ENCODE measurements at regions not wholly inside any gene's neighbourhood (a gene's known extent, or its start where the extent isn't known, plus 50 kb on each side); places are given as distances from the start of the nearest gene placed in this dataset.

DNA sequence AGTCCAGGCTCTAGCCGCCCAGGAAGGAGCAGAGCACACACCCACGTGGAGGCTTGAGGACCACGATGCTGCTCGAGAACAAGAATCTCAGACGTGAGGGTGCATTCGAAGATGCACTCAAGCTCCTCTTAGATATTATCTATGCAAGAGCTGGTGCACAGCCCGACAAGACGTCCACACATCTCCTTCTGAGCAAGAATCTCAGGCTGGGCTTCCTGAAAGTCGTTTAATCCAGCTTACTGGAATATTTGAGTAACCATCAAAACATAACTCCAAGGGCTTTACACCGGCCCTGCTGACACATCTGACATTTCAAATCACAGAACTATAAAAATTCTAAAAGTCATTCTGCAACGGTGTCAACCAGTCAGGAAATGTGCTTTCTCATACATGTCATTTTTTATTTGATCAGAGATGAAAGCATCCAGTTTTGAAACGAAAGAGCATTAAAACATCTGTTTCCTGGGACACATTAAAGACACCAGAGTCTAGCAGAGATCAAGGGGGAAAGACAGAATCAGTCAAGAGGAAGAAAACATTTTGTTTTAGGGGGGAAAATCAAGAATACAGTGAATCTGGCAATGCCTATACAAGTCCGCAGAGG is 177.7 kb upstream of the IRS2 start:
- Histone ChIP-seq H4K5ac (ENCODE audit: low read length) (no peak overlapping the region), H3K9ac (ENCODE audit: low read length) (no peak overlapping the region), H3K4ac (ENCODE audit: low read depth, low read length) (no peak overlapping the region), H3K27me3 (ENCODE audit: insufficient read depth, low read length, poor library complexity) (no peaks in the 10 kb centered on the region), H3K56ac (ENCODE audit: low read length) (no peak overlapping the region), H4K8ac (ENCODE audit: low read depth, low read length) (no peak overlapping the region), H2AK5ac (ENCODE audit: low read length) (no peak overlapping the region), H3K79me1 (ENCODE audit: low read length) (no peaks in the 10 kb centered on the region), H3K4me3 (ENCODE audit: low read length) (no peak overlapping the region), H2BK120ac (ENCODE audit: low read depth, low read length) (no peak overlapping the region), H3K18ac (ENCODE audit: low read length) (no peak overlapping the region), H3K23ac (ENCODE audit: low read length) (no peak overlapping the region), H2BK15ac (replicated peaks; ENCODE audit: low read depth) (no peak overlapping the region), H2BK5ac (ENCODE audit: low read length) (no peak overlapping the region), H3K79me2 (ENCODE audit: control insufficient read depth, insufficient read depth, low read length) (no peaks in the 10 kb centered on the region), H3K36me3 (ENCODE audit: control insufficient read depth, insufficient read depth, low read length) (no peaks in the 10 kb centered on the region), H3K27ac (ENCODE audit: low read depth, low read length) (no peak overlapping the region), H3K4me2 (ENCODE audit: low read length) (no peak overlapping the region), H3K4me1 (ENCODE audit: control insufficient read depth, low read depth, low read length) (no peaks in the 10 kb centered on the region)
- no CpG with 5 or more reads among the region's 13 CpGs for WGBS (ENCODE audit: extremely low coverage, insufficient coverage, low lambda C conversion rate)
- DNase-seq: no peak

- no peak overlapping the region for H3K27ac ChIP-seq (ENCODE audit: low read depth, low read length)
- DNase-seq: no peak
- no peak overlapping the region for H2BK15ac ChIP-seq (replicated peaks; ENCODE audit: low read depth)
- H3K23ac ChIP-seq (ENCODE audit: low read length): no peak overlapping the region
- no peak overlapping the region for H4K8ac ChIP-seq (ENCODE audit: low read depth, low read length)
- no peaks in the 10 kb centered on the region for H3K27me3 ChIP-seq (ENCODE audit: insufficient read depth, low read length, poor library complexity)
- no peaks in the 10 kb centered on the region for H3K4me1 ChIP-seq (ENCODE audit: control insufficient read depth, low read depth, low read length)
- no peak overlapping the region for H3K4me3 ChIP-seq (ENCODE audit: low read length)
- no CpG with 5 or more reads among the region's 7 CpGs for WGBS (ENCODE audit: extremely low coverage, insufficient coverage, low lambda C conversion rate)
- no peak overlapping the region for H2BK120ac ChIP-seq (ENCODE audit: low read depth, low read length)
- H3K56ac ChIP-seq (ENCODE audit: low read length): no peak overlapping the region
- no peaks in the 10 kb centered on the region for H3K79me1 ChIP-seq (ENCODE audit: low read length)
- no peak overlapping the region for H2BK5ac ChIP-seq (ENCODE audit: low read length)
- H3K9ac ChIP-seq (ENCODE audit: low read length): no peak overlapping the region
- H3K79me2 ChIP-seq (ENCODE audit: control insufficient read depth, insufficient read depth, low read length): no peaks in the 10 kb centered on the region
- no peak overlapping the region for H3K18ac ChIP-seq (ENCODE audit: low read length)
- H2AK5ac ChIP-seq (ENCODE audit: low read length): no peak overlapping the region
- no peak overlapping the region for H4K5ac ChIP-seq (ENCODE audit: low read length)
- no peak overlapping the region for H3K4me2 ChIP-seq (ENCODE audit: low read length)
- no peaks in the 10 kb centered on the region for H3K36me3 ChIP-seq (ENCODE audit: control insufficient read depth, insufficient read depth, low read length)
- no peak overlapping the region for H3K4ac ChIP-seq (ENCODE audit: low read depth, low read length)
These were observed 177.0 kb upstream of the IRS2 start for GRCh38 chr13:109963384-109963783.

DNA sequence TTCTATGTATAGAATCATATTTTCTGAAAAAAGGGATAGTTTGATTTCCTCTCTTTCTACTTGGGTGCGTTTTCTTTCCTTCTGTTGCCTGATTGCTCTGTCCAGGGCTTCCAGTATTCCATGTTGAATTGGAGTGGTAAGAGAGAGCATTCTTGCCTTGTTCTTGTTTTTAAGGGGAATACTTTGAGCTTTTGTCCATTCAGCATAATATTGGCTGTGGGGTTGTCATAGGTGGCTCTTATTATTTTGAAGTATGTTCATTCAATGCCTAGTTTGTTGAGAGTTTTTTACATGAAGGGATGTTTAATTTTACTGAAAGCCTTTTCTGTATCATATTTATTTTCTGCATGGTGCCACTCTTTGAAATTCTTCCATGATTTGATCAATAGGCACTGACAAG is 173.5 kb upstream of the IRS2 start:
- no CpG with 5 or more reads among the region's 1 CpG for whole genome bisulfite sequencing (ENCODE audit: extremely low coverage, insufficient coverage, low lambda C conversion rate)
- Histone ChIP-seq H2BK5ac (ENCODE audit: low read length) (no peak overlapping the region), H3K56ac (ENCODE audit: low read length) (no peak overlapping the region), H4K5ac (ENCODE audit: low read length) (no peak overlapping the region), H3K9ac (ENCODE audit: low read length) (no peak overlapping the region), H2BK120ac (ENCODE audit: low read depth, low read length) (no peak overlapping the region), H3K36me3 (ENCODE audit: control insufficient read depth, insufficient read depth, low read length) (no peaks in the 10 kb centered on the region), H4K8ac (ENCODE audit: low read depth, low read length) (no peak overlapping the region), H3K4me3 (ENCODE audit: low read length) (no peak overlapping the region), H3K4me1 (ENCODE audit: control insufficient read depth, low read depth, low read length) (no peaks in the 10 kb centered on the region), H3K79me1 (ENCODE audit: low read length) (no peaks in the 10 kb centered on the region), H2AK5ac (ENCODE audit: low read length) (no peak overlapping the region), H2BK15ac (replicated peaks; ENCODE audit: low read depth) (no peak overlapping the region), H3K79me2 (ENCODE audit: control insufficient read depth, insufficient read depth, low read length) (no peaks in the 10 kb centered on the region), H3K27ac (ENCODE audit: low read depth, low read length) (no peak overlapping the region), H3K4ac (ENCODE audit: low read depth, low read length) (no peak overlapping the region), H3K4me2 (ENCODE audit: low read length) (no peak overlapping the region), H3K27me3 (ENCODE audit: insufficient read depth, low read length, poor library complexity) (no peaks in the 10 kb centered on the region), H3K23ac (ENCODE audit: low read length) (no peak overlapping the region), H3K18ac (ENCODE audit: low read length) (no peak overlapping the region)
- no peak for DNase-seq

DNA sequence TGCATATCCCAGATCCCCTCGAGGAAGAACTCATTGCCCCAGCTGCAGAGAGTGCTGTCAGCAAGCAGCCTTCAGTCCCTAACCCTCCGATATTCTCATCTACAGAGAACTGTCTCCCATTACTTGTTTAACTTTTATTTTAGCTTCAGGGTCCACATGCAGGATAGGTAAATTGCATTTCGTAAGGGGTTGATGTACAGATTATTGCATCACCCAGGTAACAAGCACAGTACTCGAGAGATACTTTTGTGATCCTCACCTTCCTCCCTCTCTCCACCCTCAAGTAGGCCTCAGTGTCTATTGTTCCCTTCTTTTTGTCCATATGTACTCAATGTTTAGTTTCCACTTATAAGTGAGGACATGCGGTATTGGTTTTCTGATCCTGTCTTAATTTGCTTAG is 171.5 kb upstream of the IRS2 start:
- Histone ChIP-seq H2AK5ac (ENCODE audit: low read length) (no peak overlapping the region), H4K8ac (ENCODE audit: low read depth, low read length) (no peak overlapping the region), H3K23ac (ENCODE audit: low read length) (no peak overlapping the region), H2BK5ac (ENCODE audit: low read length) (no peak overlapping the region), H3K4me1 (ENCODE audit: control insufficient read depth, low read depth, low read length) (no peaks in the 10 kb centered on the region), H3K56ac (ENCODE audit: low read length) (no peak overlapping the region), H3K4me2 (ENCODE audit: low read length) (no peak overlapping the region), H3K79me2 (ENCODE audit: control insufficient read depth, insufficient read depth, low read length) (no peaks in the 10 kb centered on the region), H2BK15ac (replicated peaks; ENCODE audit: low read depth) (no peak overlapping the region), H4K5ac (ENCODE audit: low read length) (no peak overlapping the region), H3K18ac (ENCODE audit: low read length) (no peak overlapping the region), H3K4ac (ENCODE audit: low read depth, low read length) (no peak overlapping the region), H3K4me3 (ENCODE audit: low read length) (no peak overlapping the region), H3K27ac (ENCODE audit: low read depth, low read length) (no peak overlapping the region), H3K9ac (ENCODE audit: low read length) (no peak overlapping the region), H3K27me3 (ENCODE audit: insufficient read depth, low read length, poor library complexity) (no peaks in the 10 kb centered on the region), H3K36me3 (ENCODE audit: control insufficient read depth, insufficient read depth, low read length) (no peaks in the 10 kb centered on the region), H2BK120ac (ENCODE audit: low read depth, low read length) (no peak overlapping the region), H3K79me1 (ENCODE audit: low read length) (no peaks in the 10 kb centered on the region)
- WGBS (ENCODE audit: extremely low coverage, insufficient coverage, low lambda C conversion rate): no CpG with 5 or more reads among the region's 5 CpGs
- no peak for DNase-seq

DNA sequence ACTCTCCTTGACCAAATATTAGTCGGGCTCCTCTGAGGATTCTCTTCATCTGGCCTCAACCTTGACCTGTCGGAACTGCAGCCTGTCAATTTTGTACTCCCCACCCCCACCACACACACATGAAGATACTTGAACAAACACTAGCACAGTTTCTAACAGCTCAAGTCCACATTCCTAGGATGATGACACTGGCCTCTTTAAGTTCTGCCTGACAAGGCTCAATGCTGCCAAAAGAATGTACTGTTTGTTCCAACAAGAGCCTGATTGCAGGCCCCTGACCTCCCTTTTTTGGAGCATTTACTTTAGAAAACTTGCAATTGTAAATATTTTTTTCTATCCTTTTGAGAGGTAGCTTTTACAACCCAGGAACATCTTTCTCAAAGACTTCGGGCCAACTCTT is 169.2 kb upstream of the IRS2 start:
- DNase-seq: no peak
- no CpG with 5 or more reads among the region's 3 CpGs for WGBS (ENCODE audit: extremely low coverage, insufficient coverage, low lambda C conversion rate)
- Histone ChIP-seq H2BK120ac (ENCODE audit: low read depth, low read length) (no peak overlapping the region), H3K4me2 (ENCODE audit: low read length) (no peak overlapping the region), H3K18ac (ENCODE audit: low read length) (no peak overlapping the region), H3K56ac (ENCODE audit: low read length) (no peak overlapping the region), H4K5ac (ENCODE audit: low read length) (no peak overlapping the region), H3K9ac (ENCODE audit: low read length) (no peak overlapping the region), H3K23ac (ENCODE audit: low read length) (no peak overlapping the region), H2BK15ac (replicated peaks; ENCODE audit: low read depth) (no peak overlapping the region), H3K4ac (ENCODE audit: low read depth, low read length) (no peak overlapping the region), H3K27ac (ENCODE audit: low read depth, low read length) (no peak overlapping the region), H3K4me1 (ENCODE audit: control insufficient read depth, low read depth, low read length) (no peaks in the 10 kb centered on the region), H3K79me2 (ENCODE audit: control insufficient read depth, insufficient read depth, low read length) (no peaks in the 10 kb centered on the region), H4K8ac (ENCODE audit: low read depth, low read length) (no peak overlapping the region), H3K27me3 (ENCODE audit: insufficient read depth, low read length, poor library complexity) (no peaks in the 10 kb centered on the region), H2AK5ac (ENCODE audit: low read length) (no peak overlapping the region), H3K4me3 (ENCODE audit: low read length) (no peak overlapping the region), H3K36me3 (ENCODE audit: control insufficient read depth, insufficient read depth, low read length) (no peaks in the 10 kb centered on the region), H2BK5ac (ENCODE audit: low read length) (no peak overlapping the region), H3K79me1 (ENCODE audit: low read length) (no peaks in the 10 kb centered on the region)

DNA sequence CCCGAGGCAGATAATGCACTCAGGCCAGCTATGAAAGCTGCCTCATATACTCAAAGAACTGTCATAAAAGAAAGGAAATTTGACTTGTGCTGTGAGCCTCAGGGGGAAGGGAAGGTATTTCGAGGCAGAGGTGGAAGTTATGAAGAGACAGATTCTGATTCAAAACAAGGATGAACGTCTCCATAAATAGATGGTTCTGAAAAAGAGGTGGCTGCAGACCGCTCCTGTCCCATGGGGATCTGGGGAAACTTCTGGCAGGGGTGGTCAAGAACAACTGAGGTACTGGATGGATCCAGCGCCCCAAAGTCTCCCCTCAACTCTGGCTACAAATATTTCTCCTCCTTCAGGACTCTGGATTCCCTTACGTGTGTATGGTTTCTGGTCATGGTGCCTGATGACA is 168.1 kb upstream of the IRS2 start:
- Histone ChIP-seq H2AK5ac (ENCODE audit: low read length) (no peak overlapping the region), H2BK120ac (ENCODE audit: low read depth, low read length) (no peak overlapping the region), H3K79me1 (ENCODE audit: low read length) (no peaks in the 10 kb centered on the region), H4K5ac (ENCODE audit: low read length) (no peak overlapping the region), H2BK5ac (ENCODE audit: low read length) (no peak overlapping the region), H3K27me3 (ENCODE audit: insufficient read depth, low read length, poor library complexity) (no peaks in the 10 kb centered on the region), H3K4me1 (ENCODE audit: control insufficient read depth, low read depth, low read length) (no peaks in the 10 kb centered on the region), H2BK15ac (replicated peaks; ENCODE audit: low read depth) (no peak overlapping the region), H3K4me2 (ENCODE audit: low read length) (no peak overlapping the region), H3K27ac (ENCODE audit: low read depth, low read length) (no peak overlapping the region), H3K23ac (ENCODE audit: low read length) (no peak overlapping the region), H3K79me2 (ENCODE audit: control insufficient read depth, insufficient read depth, low read length) (no peaks in the 10 kb centered on the region), H4K8ac (ENCODE audit: low read depth, low read length) (no peak overlapping the region), H3K36me3 (ENCODE audit: control insufficient read depth, insufficient read depth, low read length) (no peaks in the 10 kb centered on the region), H3K18ac (ENCODE audit: low read length) (no peak overlapping the region), H3K4ac (ENCODE audit: low read depth, low read length) (no peak overlapping the region), H3K9ac (ENCODE audit: low read length) (no peak overlapping the region), H3K4me3 (ENCODE audit: low read length) (no peak overlapping the region), H3K56ac (ENCODE audit: low read length) (no peak overlapping the region)
- no CpG with 5 or more reads among the region's 6 CpGs for WGBS (ENCODE audit: extremely low coverage, insufficient coverage, low lambda C conversion rate)
- no peak for DNase-seq
